SK-N-SH treated with all-trans-retinoic acid at 6 μM for 48 hours (cell line): ENCODE measurements at regions not wholly inside any gene's neighbourhood (a gene's known extent, or its start where the extent isn't known, plus 50 kb on each side); places are given as distances from the start of the nearest gene placed in this dataset.

Experiments
- PATZ1 ChIP-seq: fragments of 250-450 bp; sonication (Bioruptor Pico); IDR thresholded peaks from 2 replicates; pipeline ENCODE4 v1.8.0; 2020; ENCODE audit warnings: mild to moderate bottlenecking, moderate library complexity, borderline replicate concordance
- POU6F1 ChIP-seq: fragments of 250-450 bp; sonication (Bioruptor Pico); IDR thresholded peaks from 2 replicates; pipeline ENCODE4 v1.8.0; 2021; ENCODE audit warnings: low read depth, mild to moderate bottlenecking, moderate library complexity, borderline replicate concordance
- SNAI2 ChIP-seq: fragments of 250-450 bp; sonication (Bioruptor Pico); IDR thresholded peaks from 2 replicates; pipeline ENCODE4 v1.5.0; 2020; ENCODE audit warnings: mild to moderate bottlenecking, moderate library complexity
- TCF4 ChIP-seq: fragments of 250-450 bp; sonication (Bioruptor Pico); IDR thresholded peaks from 2 replicates; pipeline ENCODE4 v1.8.0; 2021; ENCODE audit warnings: mild to moderate bottlenecking, moderate library complexity, borderline replicate concordance
- TOX ChIP-seq: fragments of 250-450 bp; sonication (Bioruptor Pico); IDR thresholded peaks from 2 replicates; pipeline ENCODE4 v1.8.0; 2021; ENCODE audit warnings: mild to moderate bottlenecking, moderate library complexity, borderline replicate concordance
- ZC3H10 ChIP-seq: fragments of 250-450 bp; sonication (Bioruptor Pico); IDR thresholded peaks from 2 replicates; pipeline ENCODE4 v1.5.1; 2021; ENCODE audit warnings: mild to moderate bottlenecking, moderate library complexity
- ZFP3 ChIP-seq: fragments of 250-450 bp; sonication (Bioruptor Pico); IDR thresholded peaks from 2 replicates; pipeline ENCODE4 v1.5.0; 2020; ENCODE audit warnings: mild to moderate bottlenecking, moderate library complexity
- ZNF565 ChIP-seq: fragments of 450-650 bp; formaldehyde crosslinking; conservative IDR thresholded peaks from 2 replicates; pipeline ENCODE4 v1.5.0; 2020; ENCODE audit warnings: low read depth, mild to moderate bottlenecking, moderate library complexity
- TF ChIP-seq, protein P1 (sequence below): fragments of 250-450 bp; sonication (Bioruptor Pico); IDR thresholded peaks from 2 replicates; pipeline ENCODE4 v1.5.1; 2020; ENCODE audit warnings: low read depth, mild to moderate bottlenecking, moderate library complexity
- TF ChIP-seq, protein P2 (sequence below): fragments of 250-450 bp; sonication (Bioruptor Pico); IDR thresholded peaks from 2 replicates; pipeline ENCODE4 v1.5.0; 2020; ENCODE audit warnings: mild to moderate bottlenecking, moderate library complexity

DNA sequence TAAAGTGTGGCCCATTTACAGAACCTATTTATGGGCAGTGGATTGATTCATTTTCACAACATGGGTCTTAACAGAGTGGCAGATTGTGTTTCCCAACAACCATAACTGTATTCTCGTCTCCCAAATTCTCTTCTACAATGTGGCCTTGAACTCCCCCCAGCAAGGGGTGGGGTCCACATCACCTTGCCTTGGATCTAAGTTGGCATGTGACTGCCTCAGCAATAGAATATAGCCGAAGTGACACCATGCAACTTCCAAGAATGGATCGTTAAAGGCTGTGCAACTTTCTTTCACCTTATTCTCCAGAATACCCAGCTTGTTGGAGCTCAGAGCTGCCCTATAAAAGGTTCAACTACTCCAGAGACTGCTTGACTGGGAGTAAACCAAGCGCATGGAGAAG lies 72.0 kb upstream of the CDH5 start:
- TF ChIP-seq, protein P1, sequence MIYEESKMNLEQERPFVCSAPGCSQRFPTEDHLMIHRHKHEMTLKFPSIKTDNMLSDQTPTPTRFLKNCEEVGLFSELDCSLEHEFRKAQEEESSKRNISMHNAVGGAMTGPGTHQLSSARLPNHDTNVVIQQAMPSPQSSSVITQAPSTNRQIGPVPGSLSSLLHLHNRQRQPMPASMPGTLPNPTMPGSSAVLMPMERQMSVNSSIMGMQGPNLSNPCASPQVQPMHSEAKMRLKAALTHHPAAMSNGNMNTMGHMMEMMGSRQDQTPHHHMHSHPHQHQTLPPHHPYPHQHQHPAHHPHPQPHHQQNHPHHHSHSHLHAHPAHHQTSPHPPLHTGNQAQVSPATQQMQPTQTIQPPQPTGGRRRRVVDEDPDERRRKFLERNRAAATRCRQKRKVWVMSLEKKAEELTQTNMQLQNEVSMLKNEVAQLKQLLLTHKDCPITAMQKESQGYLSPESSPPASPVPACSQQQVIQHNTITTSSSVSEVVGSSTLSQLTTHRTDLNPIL (CRISPR knock-in tag): no peak
- TF ChIP-seq SNAI2 (CRISPR knock-in tag): no peak
- TF ChIP-seq, protein P2, sequence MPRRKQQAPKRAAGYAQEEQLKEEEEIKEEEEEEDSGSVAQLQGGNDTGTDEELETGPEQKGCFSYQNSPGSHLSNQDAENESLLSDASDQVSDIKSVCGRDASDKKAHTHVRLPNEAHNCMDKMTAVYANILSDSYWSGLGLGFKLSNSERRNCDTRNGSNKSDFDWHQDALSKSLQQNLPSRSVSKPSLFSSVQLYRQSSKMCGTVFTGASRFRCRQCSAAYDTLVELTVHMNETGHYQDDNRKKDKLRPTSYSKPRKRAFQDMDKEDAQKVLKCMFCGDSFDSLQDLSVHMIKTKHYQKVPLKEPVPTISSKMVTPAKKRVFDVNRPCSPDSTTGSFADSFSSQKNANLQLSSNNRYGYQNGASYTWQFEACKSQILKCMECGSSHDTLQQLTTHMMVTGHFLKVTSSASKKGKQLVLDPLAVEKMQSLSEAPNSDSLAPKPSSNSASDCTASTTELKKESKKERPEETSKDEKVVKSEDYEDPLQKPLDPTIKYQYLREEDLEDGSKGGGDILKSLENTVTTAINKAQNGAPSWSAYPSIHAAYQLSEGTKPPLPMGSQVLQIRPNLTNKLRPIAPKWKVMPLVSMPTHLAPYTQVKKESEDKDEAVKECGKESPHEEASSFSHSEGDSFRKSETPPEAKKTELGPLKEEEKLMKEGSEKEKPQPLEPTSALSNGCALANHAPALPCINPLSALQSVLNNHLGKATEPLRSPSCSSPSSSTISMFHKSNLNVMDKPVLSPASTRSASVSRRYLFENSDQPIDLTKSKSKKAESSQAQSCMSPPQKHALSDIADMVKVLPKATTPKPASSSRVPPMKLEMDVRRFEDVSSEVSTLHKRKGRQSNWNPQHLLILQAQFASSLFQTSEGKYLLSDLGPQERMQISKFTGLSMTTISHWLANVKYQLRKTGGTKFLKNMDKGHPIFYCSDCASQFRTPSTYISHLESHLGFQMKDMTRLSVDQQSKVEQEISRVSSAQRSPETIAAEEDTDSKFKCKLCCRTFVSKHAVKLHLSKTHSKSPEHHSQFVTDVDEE (CRISPR knock-in tag): no peak
- TF ChIP-seq TCF4 (CRISPR knock-in tag): no peak
- TF ChIP-seq POU6F1 (CRISPR knock-in tag): no peak
- TF ChIP-seq ZC3H10 (CRISPR knock-in tag): no peak
- no peak for TF ChIP-seq PATZ1 (CRISPR knock-in tag)
- TF ChIP-seq ZFP3 (CRISPR knock-in tag): no peak
- no peak for TF ChIP-seq TOX (CRISPR knock-in tag)
- no peak for TF ChIP-seq ZNF565
